ENCODE measurements at regions not wholly inside any gene's neighbourhood (a gene's known extent, or its start where the extent isn't known, plus 50 kb on each side); places are given as distances from the start of the nearest gene placed in this dataset.

- Histone ChIP-seq H3K36me3 (ENCODE audit: control insufficient read depth, insufficient read depth, low read length) (no peaks in the 10 kb centered on the region), H3K27me3 (replicated peaks; ENCODE audit: control insufficient read depth, insufficient read depth, low read length) (no peaks in the 10 kb centered on the region), H3K4me3 (replicated peaks; ENCODE audit: low read depth, low read length) (no peak overlapping the region)
- TF ChIP-seq CTCF (IDR thresholded peaks at IDR 0.05; ENCODE audit: insufficient read depth, low read length, poor library complexity, severe bottlenecking): no peak
- no peak for DNase-seq (ENCODE audit: extremely low read depth, insufficient read length)
Measured at GRCh38 chr21:27082431-27083010, 115.6 kb upstream of the ADAMTS5 start.

- no peak for DNase-seq (ENCODE audit: extremely low read depth, insufficient read length)
- TF ChIP-seq CTCF (IDR thresholded peaks at IDR 0.05; ENCODE audit: insufficient read depth, low read length, poor library complexity, severe bottlenecking): no peak
- Histone ChIP-seq H3K36me3 (ENCODE audit: control insufficient read depth, insufficient read depth, low read length) (no peaks in the 10 kb centered on the region), H3K4me3 (replicated peaks; ENCODE audit: low read depth, low read length) (no peak overlapping the region), H3K27me3 (replicated peaks; ENCODE audit: control insufficient read depth, insufficient read depth, low read length) (no peaks in the 10 kb centered on the region)
Measured at GRCh38 chr21:27079636-27080240, 112.8 kb upstream of the ADAMTS5 start.

GRCh38 chr21:27078915-27079314 lies 112.0 kb upstream of the ADAMTS5 start:
- DNase-seq (ENCODE audit: extremely low read depth, insufficient read length): no peak
- Histone ChIP-seq H3K4me3 (replicated peaks; ENCODE audit: low read depth, low read length) (no peak overlapping the region), H3K27me3 (replicated peaks; ENCODE audit: control insufficient read depth, insufficient read depth, low read length) (no peaks in the 10 kb centered on the region), H3K36me3 (ENCODE audit: control insufficient read depth, insufficient read depth, low read length) (no peaks in the 10 kb centered on the region)
- TF ChIP-seq CTCF (IDR thresholded peaks at IDR 0.05; ENCODE audit: insufficient read depth, low read length, poor library complexity, severe bottlenecking): no peak

- Histone ChIP-seq H3K4me3 (replicated peaks; ENCODE audit: low read depth, low read length) (no peak overlapping the region), H3K36me3 (ENCODE audit: control insufficient read depth, insufficient read depth, low read length) (no peaks in the 10 kb centered on the region), H3K27me3 (replicated peaks; ENCODE audit: control insufficient read depth, insufficient read depth, low read length) (no peaks in the 10 kb centered on the region)
- no peak for TF ChIP-seq CTCF (IDR thresholded peaks at IDR 0.05; ENCODE audit: insufficient read depth, low read length, poor library complexity, severe bottlenecking)
- DNase-seq (ENCODE audit: extremely low read depth, insufficient read length): no peak
Measured at GRCh38 chr21:27077501-27077900, 110.6 kb upstream of the ADAMTS5 start.

GRCh38 chr21:27076025-27076424 lies 109.1 kb upstream of the ADAMTS5 start:
- TF ChIP-seq CTCF (IDR thresholded peaks at IDR 0.05; ENCODE audit: insufficient read depth, low read length, poor library complexity, severe bottlenecking): no peak
- H3K27me3 ChIP-seq (replicated peaks; ENCODE audit: control insufficient read depth, insufficient read depth, low read length): no peaks in the 10 kb centered on the region
- DNase-seq (ENCODE audit: extremely low read depth, insufficient read length): no peak
- H3K36me3 ChIP-seq (ENCODE audit: control insufficient read depth, insufficient read depth, low read length): no peaks in the 10 kb centered on the region
- H3K4me3 ChIP-seq (replicated peaks; ENCODE audit: low read depth, low read length): no peak overlapping the region
